ENCODE measurements at regions not wholly inside any gene's neighbourhood (a gene's known extent, or its start where the extent isn't known, plus 50 kb on each side); places are given as distances from the start of the nearest gene placed in this dataset.
"Not testable (repeated sequence)": the region's sequence is repeated elsewhere in the genome, so short reads cannot be mapped to it uniquely, and the experiment has no call there.

GRCh38 chr7:66460921-66461361 is 167.7 kb upstream of the KCTD7 start:
- no peaks in the 10 kb centered on the region for H3K27me3 ChIP-seq
- intact Hi-C loops (cut with DNase I), result no loop called here
- no peaks in the 10 kb centered on the region for H3K36me3 ChIP-seq (replicated peaks in 1 of 2; ENCODE audit: insufficient read depth in 1 of 2, low read depth in 2 of 2)
- no peaks in the 10 kb centered on the region for H3K9me3 ChIP-seq
- no peak overlapping the region for H3K4me3 ChIP-seq
- 83 to 94% methylated on average over 3 of the region's 3 CpGs for WGBS, 2 donors
- TF ChIP-seq POLR2A (IDR thresholded peaks at IDR 0.05), result no peak
- TF ChIP-seq, protein P1, sequence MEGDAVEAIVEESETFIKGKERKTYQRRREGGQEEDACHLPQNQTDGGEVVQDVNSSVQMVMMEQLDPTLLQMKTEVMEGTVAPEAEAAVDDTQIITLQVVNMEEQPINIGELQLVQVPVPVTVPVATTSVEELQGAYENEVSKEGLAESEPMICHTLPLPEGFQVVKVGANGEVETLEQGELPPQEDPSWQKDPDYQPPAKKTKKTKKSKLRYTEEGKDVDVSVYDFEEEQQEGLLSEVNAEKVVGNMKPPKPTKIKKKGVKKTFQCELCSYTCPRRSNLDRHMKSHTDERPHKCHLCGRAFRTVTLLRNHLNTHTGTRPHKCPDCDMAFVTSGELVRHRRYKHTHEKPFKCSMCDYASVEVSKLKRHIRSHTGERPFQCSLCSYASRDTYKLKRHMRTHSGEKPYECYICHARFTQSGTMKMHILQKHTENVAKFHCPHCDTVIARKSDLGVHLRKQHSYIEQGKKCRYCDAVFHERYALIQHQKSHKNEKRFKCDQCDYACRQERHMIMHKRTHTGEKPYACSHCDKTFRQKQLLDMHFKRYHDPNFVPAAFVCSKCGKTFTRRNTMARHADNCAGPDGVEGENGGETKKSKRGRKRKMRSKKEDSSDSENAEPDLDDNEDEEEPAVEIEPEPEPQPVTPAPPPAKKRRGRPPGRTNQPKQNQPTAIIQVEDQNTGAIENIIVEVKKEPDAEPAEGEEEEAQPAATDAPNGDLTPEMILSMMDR (IDR thresholded peaks at IDR 0.05), result no peak
- H3K27ac ChIP-seq, result no peak overlapping the region
- H3K4me1 ChIP-seq, result no peaks in the 10 kb centered on the region
- ATAC-seq (no peak), DNase-seq (no peak)

- ATAC-seq; H3K4me1 ChIP-seq; H3K27ac ChIP-seq; H3K4me3 ChIP-seq; H3K27me3 ChIP-seq; H3K9me3 ChIP-seq; intact Hi-C loops (cut with DNase I); DNase-seq; H3K36me3 ChIP-seq (replicated peaks in 1 of 2; ENCODE audit: insufficient read depth in 1 of 2, low read depth in 2 of 2): not testable (repeated sequence)
- 89% methylated on average over 4 of the region's 4 CpGs for WGBS, 2 donors
Observed at GRCh38 chr7:66461397-66461796, 167.3 kb upstream of the KCTD7 start.

- H3K4me1 ChIP-seq; H3K36me3 ChIP-seq (replicated peaks in 1 of 2; ENCODE audit: insufficient read depth in 1 of 2, low read depth in 2 of 2); H3K9me3 ChIP-seq; H3K27ac ChIP-seq; intact Hi-C loops (cut with DNase I); H3K27me3 ChIP-seq; H3K4me3 ChIP-seq; ATAC-seq; DNase-seq: not testable (repeated sequence)
- WGBS, 2 donors, result 98 to 100% methylated on average over 4 of the region's 4 CpGs
Observed at GRCh38 chr7:66462831-66463230, 165.8 kb upstream of the KCTD7 start.

DNA sequence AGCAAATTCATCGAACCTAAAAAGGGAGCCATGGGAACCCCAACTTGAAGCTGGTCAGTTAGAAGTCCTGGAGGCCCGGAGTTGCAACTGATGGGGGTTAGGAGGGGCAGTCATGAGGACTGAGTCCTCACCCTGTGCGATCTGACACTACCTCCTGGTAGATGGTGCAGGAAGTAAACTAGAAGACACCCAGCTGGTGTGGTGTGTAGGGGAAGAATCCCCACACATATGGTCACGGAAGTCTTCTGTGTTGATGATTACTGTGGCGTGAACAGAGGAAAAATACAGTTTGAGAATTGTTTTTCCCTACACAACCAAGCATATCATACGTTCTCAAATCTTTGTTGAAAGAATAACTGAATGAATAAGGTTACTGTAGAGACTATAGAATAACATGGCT is 164.6 kb upstream of the KCTD7 start:
- whole genome bisulfite sequencing, 2 donors, result 94% methylated on average over 6 of the region's 6 CpGs
- H3K4me3 ChIP-seq, result no peak overlapping the region
- intact Hi-C loops (cut with DNase I), result no loop called here
- no peaks in the 10 kb centered on the region for H3K36me3 ChIP-seq (replicated peaks in 1 of 2; ENCODE audit: insufficient read depth in 1 of 2, low read depth in 2 of 2)
- H3K27me3 ChIP-seq, result no peaks in the 10 kb centered on the region
- H3K27ac ChIP-seq, result no peak overlapping the region
- no peak for ATAC-seq
- H3K9me3 ChIP-seq, result no peaks in the 10 kb centered on the region
- no peak for TF ChIP-seq POLR2A (IDR thresholded peaks at IDR 0.05)
- TF ChIP-seq, protein P1 (IDR thresholded peaks at IDR 0.05), result no peak
- no peak for DNase-seq
- no peaks in the 10 kb centered on the region for H3K4me1 ChIP-seq

DNA sequence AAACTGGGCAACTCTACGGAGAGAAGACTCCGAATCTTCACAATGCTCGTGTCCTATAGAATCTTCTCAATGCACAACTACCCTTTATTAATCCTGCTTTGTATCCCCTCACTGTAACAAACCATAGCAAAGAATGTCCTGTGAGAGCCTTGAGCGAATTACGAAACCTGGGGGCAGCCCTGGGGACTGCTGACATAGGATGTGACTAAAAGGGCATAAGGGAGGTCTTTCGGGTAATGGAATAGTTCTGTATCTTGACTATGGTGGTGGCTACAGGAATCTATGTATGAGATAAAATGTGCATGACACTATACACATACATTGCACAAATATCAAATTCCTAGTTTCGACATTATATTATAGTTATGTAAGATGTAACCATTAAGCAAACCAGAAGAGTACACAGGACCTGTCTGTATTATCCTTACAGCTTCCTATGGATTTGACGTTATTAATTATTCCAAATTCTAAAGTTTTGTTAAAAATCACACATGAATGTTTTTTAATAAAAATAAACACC is 162.5 kb upstream of the KCTD7 start:
- WGBS, 2 donors, result 90 to 94% methylated on average over 8 of the region's 8 CpGs
- intact Hi-C loops (cut with DNase I), result no loop called here
- no peak for TF ChIP-seq POLR2A (IDR thresholded peaks at IDR 0.05)
- TF ChIP-seq, protein P1 (IDR thresholded peaks at IDR 0.05), result no peak
- ATAC-seq (no peak), DNase-seq (no peak)
- no peaks in the 10 kb centered on the region for H3K4me1 ChIP-seq
- no peak overlapping the region for H3K27ac ChIP-seq
- no peaks in the 10 kb centered on the region for H3K27me3 ChIP-seq
- no peaks in the 10 kb centered on the region for H3K36me3 ChIP-seq (replicated peaks in 1 of 2; ENCODE audit: insufficient read depth in 1 of 2, low read depth in 2 of 2)
- no peak overlapping the region for H3K4me3 ChIP-seq
- no peaks in the 10 kb centered on the region for H3K9me3 ChIP-seq

GRCh38 chr7:66467887-66468286 is 160.8 kb upstream of the KCTD7 start:
- no peak overlapping the region for H3K27ac ChIP-seq
- H3K4me3 ChIP-seq, result no peak overlapping the region
- whole genome bisulfite sequencing, 2 donors, result 94 to 95% methylated on average over 2 of the region's 2 CpGs
- no peak for TF ChIP-seq POLR2A (IDR thresholded peaks at IDR 0.05)
- TF ChIP-seq, protein P1 (IDR thresholded peaks at IDR 0.05), result no peak
- intact Hi-C loops (cut with DNase I), result no loop called here
- ATAC-seq (no peak), DNase-seq (no peak)
- H3K4me1 ChIP-seq, result no peaks in the 10 kb centered on the region
- H3K36me3 ChIP-seq (replicated peaks in 1 of 2; ENCODE audit: insufficient read depth in 1 of 2, low read depth in 2 of 2), result no peaks in the 10 kb centered on the region
- no peaks in the 10 kb centered on the region for H3K9me3 ChIP-seq
- no peaks in the 10 kb centered on the region for H3K27me3 ChIP-seq

- H3K27ac ChIP-seq; H3K9me3 ChIP-seq; H3K36me3 ChIP-seq (replicated peaks in 1 of 2; ENCODE audit: insufficient read depth in 1 of 2, low read depth in 2 of 2); intact Hi-C loops (cut with DNase I); H3K4me1 ChIP-seq; DNase-seq; ATAC-seq; H3K4me3 ChIP-seq; H3K27me3 ChIP-seq: not testable (repeated sequence)
- 92 to 93% methylated on average over 3 of the region's 3 CpGs for WGBS, 2 donors
Observed at GRCh38 chr7:66473064-66473463, 155.6 kb upstream of the KCTD7 start.
